ENCODE measurements at regions not wholly inside any gene's neighbourhood (a gene's known extent, or its start where the extent isn't known, plus 50 kb on each side); places are given as distances from the start of the nearest gene placed in this dataset.
A peak's percentile ranks its signal among the peaks of the same experiment; 100 is the strongest.

GRCh38 chrX:80098038-80098437 lies 83.5 kb downstream of the TBX22 start:
- Mint-ChIP-seq H3K36me3 (peaks cover 2% of the 10 kb centered on the region), H3K4me1 (no peaks in the 10 kb centered on the region), H3K27ac (no peak overlapping the region), H3K4me3 (no peak overlapping the region), H3K9me3 (peaks cover 2 to 6% (median 5%) of the 10 kb centered on the region in 3 donors), H3K27me3 (no peaks in the 10 kb centered on the region)

- H3K4me1 Mint-ChIP-seq = no peaks in the 10 kb centered on the region
- H3K27me3 Mint-ChIP-seq = no peaks in the 10 kb centered on the region
- H3K27ac Mint-ChIP-seq = no peak overlapping the region
- H3K4me3 Mint-ChIP-seq = no peak overlapping the region
- no peaks in the 10 kb centered on the region for H3K9me3 Mint-ChIP-seq
- H3K36me3 Mint-ChIP-seq = no peaks in the 10 kb centered on the region
These were observed 105.8 kb downstream of the TBX22 start for GRCh38 chrX:80120335-80120734.

GRCh38 chrX:80138938-80139337 lies 124.4 kb downstream of the TBX22 start:
- H3K4me3 Mint-ChIP-seq = no peak overlapping the region
- no peaks in the 10 kb centered on the region for H3K36me3 Mint-ChIP-seq
- H3K27me3 Mint-ChIP-seq = no peaks in the 10 kb centered on the region
- H3K9me3 Mint-ChIP-seq = no peaks in the 10 kb centered on the region
- no peak overlapping the region for H3K27ac Mint-ChIP-seq
- H3K4me1 Mint-ChIP-seq = no peaks in the 10 kb centered on the region

- no peak overlapping the region for H3K4me3 Mint-ChIP-seq
- no peaks in the 10 kb centered on the region for H3K9me3 Mint-ChIP-seq
- H3K36me3 Mint-ChIP-seq = no peaks in the 10 kb centered on the region
- H3K4me1 Mint-ChIP-seq = no peaks in the 10 kb centered on the region
- no peak overlapping the region for H3K27ac Mint-ChIP-seq
- no peaks in the 10 kb centered on the region for H3K27me3 Mint-ChIP-seq
These were observed 125.0 kb downstream of the TBX22 start for GRCh38 chrX:80139564-80139963.

GRCh38 chrX:80170581-80170980 lies 156.0 kb downstream of the TBX22 start:
- peaks cover 0 to 3% (median 0%) of the 10 kb centered on the region in 3 donors for H3K9me3 Mint-ChIP-seq
- H3K4me1 Mint-ChIP-seq = no peaks in the 10 kb centered on the region
- H3K4me3 Mint-ChIP-seq = no peak overlapping the region
- H3K27ac Mint-ChIP-seq = no peak overlapping the region
- no peaks in the 10 kb centered on the region for H3K27me3 Mint-ChIP-seq
- no peaks in the 10 kb centered on the region for H3K36me3 Mint-ChIP-seq

GRCh38 chrX:80173261-80173660 lies 158.7 kb downstream of the TBX22 start:
- no peaks in the 10 kb centered on the region for H3K36me3 Mint-ChIP-seq
- no peaks in the 10 kb centered on the region for H3K9me3 Mint-ChIP-seq
- no peak overlapping the region for H3K27ac Mint-ChIP-seq
- H3K4me3 Mint-ChIP-seq = no peak overlapping the region
- no peaks in the 10 kb centered on the region for H3K4me1 Mint-ChIP-seq
- no peaks in the 10 kb centered on the region for H3K27me3 Mint-ChIP-seq

GRCh38 chrX:80174925-80175574 lies 160.5 kb downstream of the TBX22 start:
- H3K36me3 Mint-ChIP-seq = no peaks in the 10 kb centered on the region
- no peak overlapping the region for H3K4me3 Mint-ChIP-seq
- H3K9me3 Mint-ChIP-seq = no peaks in the 10 kb centered on the region
- peak overlapping the region in 1 of 3 donors; percentile 44 for H3K27ac Mint-ChIP-seq
- no peaks in the 10 kb centered on the region for H3K4me1 Mint-ChIP-seq
- no peaks in the 10 kb centered on the region for H3K27me3 Mint-ChIP-seq

GRCh38 chrX:80181079-80181478 lies 166.5 kb downstream of the TBX22 start:
- Mint-ChIP-seq H3K9me3 (peaks cover 0 to 3% (median 2%) of the 10 kb centered on the region in 3 donors), H3K4me1 (no peaks in the 10 kb centered on the region)

GRCh38 chrX:80184854-80185253 lies 170.3 kb downstream of the TBX22 start:
- no peaks in the 10 kb centered on the region for H3K4me1 Mint-ChIP-seq
- no peak overlapping the region for H3K4me3 Mint-ChIP-seq
- H3K9me3 Mint-ChIP-seq = peaks cover 0 to 4% (median 2%) of the 10 kb centered on the region in 3 donors
- H3K27me3 Mint-ChIP-seq = no peaks in the 10 kb centered on the region
- no peaks in the 10 kb centered on the region for H3K36me3 Mint-ChIP-seq
- no peak overlapping the region for H3K27ac Mint-ChIP-seq

More at GRCh38 chrX:80181079-80181478, 166.5 kb downstream of the TBX22 start:
- Mint-ChIP-seq H3K36me3 (no peaks in the 10 kb centered on the region), H3K27ac (no peak overlapping the region), H3K4me3 (no peak overlapping the region), H3K27me3 (no peaks in the 10 kb centered on the region)

- H3K4me1 Mint-ChIP-seq = no peaks in the 10 kb centered on the region
- peaks cover 1% of the 10 kb centered on the region for H3K27me3 Mint-ChIP-seq
- H3K9me3 Mint-ChIP-seq = peaks cover 0 to 5% (median 0%) of the 10 kb centered on the region in 3 donors
- H3K27ac Mint-ChIP-seq = peak overlapping the region in 1 of 3 donors; percentile 74
- H3K4me3 Mint-ChIP-seq = peak overlapping the region in 1 of 4 donors; percentile 17
- peaks cover 1% of the 10 kb centered on the region for H3K36me3 Mint-ChIP-seq
These were observed 192.1 kb downstream of the TBX22 start for GRCh38 chrX:80206647-80207046.

- no peaks in the 10 kb centered on the region for H3K4me1 Mint-ChIP-seq
- H3K36me3 Mint-ChIP-seq = peaks cover 1% of the 10 kb centered on the region
- H3K9me3 Mint-ChIP-seq = peaks cover 0 to 5% (median 0%) of the 10 kb centered on the region in 3 donors
- H3K27me3 Mint-ChIP-seq = peaks cover 1% of the 10 kb centered on the region
- H3K4me3 Mint-ChIP-seq = no peak overlapping the region
- no peak overlapping the region for H3K27ac Mint-ChIP-seq
These were observed 192.8 kb downstream of the TBX22 start for GRCh38 chrX:80207327-80207726.

GRCh38 chrX:80216086-80216485 lies 201.5 kb downstream of the TBX22 start:
- Mint-ChIP-seq H3K27me3 (no peaks in the 10 kb centered on the region), H3K4me1 (no peaks in the 10 kb centered on the region), H3K9me3 (peaks cover 9 to 23% (median 11%) of the 10 kb centered on the region in 3 donors), H3K36me3 (no peaks in the 10 kb centered on the region), H3K27ac (no peak overlapping the region), H3K4me3 (no peak overlapping the region)

- H3K27me3 Mint-ChIP-seq = no peaks in the 10 kb centered on the region
- H3K9me3 Mint-ChIP-seq = peaks cover 3 to 8% (median 6%) of the 10 kb centered on the region in 3 donors
- no peak overlapping the region for H3K27ac Mint-ChIP-seq
- no peaks in the 10 kb centered on the region for H3K4me1 Mint-ChIP-seq
- no peak overlapping the region for H3K4me3 Mint-ChIP-seq
- H3K36me3 Mint-ChIP-seq = no peaks in the 10 kb centered on the region
These were observed 196.2 kb upstream of the TENT5D start for GRCh38 chrX:80223982-80224579.

- Mint-ChIP-seq H3K27me3 (no peaks in the 10 kb centered on the region), H3K27ac (no peak overlapping the region), H3K9me3 (peaks cover 0 to 3% (median 0%) of the 10 kb centered on the region in 3 donors), H3K4me1 (no peaks in the 10 kb centered on the region), H3K36me3 (no peaks in the 10 kb centered on the region), H3K4me3 (no peak overlapping the region)
These were observed 190.6 kb upstream of the TENT5D start for GRCh38 chrX:80229626-80230025.

- Mint-ChIP-seq H3K4me3 (no peak overlapping the region), H3K36me3 (no peaks in the 10 kb centered on the region), H3K27ac (no peak overlapping the region), H3K9me3 (no peaks in the 10 kb centered on the region), H3K27me3 (no peaks in the 10 kb centered on the region), H3K4me1 (no peaks in the 10 kb centered on the region)
These were observed 183.2 kb upstream of the TENT5D start for GRCh38 chrX:80237072-80237471.

GRCh38 chrX:80246271-80246670 lies 174.0 kb upstream of the TENT5D start:
- Mint-ChIP-seq H3K27me3 (no peaks in the 10 kb centered on the region), H3K4me3 (no peak overlapping the region), H3K9me3 (peaks cover 0 to 2% (median 0%) of the 10 kb centered on the region in 3 donors), H3K27ac (no peak overlapping the region), H3K4me1 (no peaks in the 10 kb centered on the region), H3K36me3 (no peaks in the 10 kb centered on the region)
